Stomach smooth muscle (tissue), 2 donors: ENCODE measurements at regions not wholly inside any gene's neighbourhood (a gene's known extent, or its start where the extent isn't known, plus 50 kb on each side); places are given as distances from the start of the nearest gene placed in this dataset.

Experiments
- H3K27ac ChIP-seq: one replicate; pipeline ENCODE4 v1.7.0; 2013; ENCODE audit warnings: mild to moderate bottlenecking, low read length, inconsistent platforms
- H3K27me3 ChIP-seq, 2 donors: one replicate each; pipeline ENCODE4 v1.7.0; 2013; ENCODE audit warnings: low read length in 2 of 2; ENCODE audit not compliant: insufficient read depth in 2 of 2, control insufficient read depth in 1 of 2
- H3K36me3 ChIP-seq, 2 donors: one replicate each; pipeline ENCODE4 v1.7.0; 2013; ENCODE audit warnings: low read length in 2 of 2; ENCODE audit not compliant: control insufficient read depth in 2 of 2, insufficient read depth in 2 of 2
- H3K4me1 ChIP-seq: one replicate; pipeline ENCODE4 v1.7.0; 2013; ENCODE audit warnings: low read length; ENCODE audit not compliant: control insufficient read depth, insufficient read depth
- H3K4me3 ChIP-seq, 2 donors: one replicate each; pipeline ENCODE4 v1.7.0; 2013; ENCODE audit warnings: low read length in 2 of 2
- H3K9ac ChIP-seq, 2 donors: one replicate each; pipeline ENCODE4 v1.7.0; 2013; ENCODE audit warnings: low read length in 2 of 2, mild to moderate bottlenecking in 1 of 2
- H3K9me3 ChIP-seq, 2 donors: one replicate each; pipeline ENCODE4 v1.7.0; 2013; ENCODE audit warnings: low read length in 2 of 2; ENCODE audit not compliant: control insufficient read depth in 2 of 2
- donor health status: healthy.
- donor health status: Pancreatic carcinoma.

DNA sequence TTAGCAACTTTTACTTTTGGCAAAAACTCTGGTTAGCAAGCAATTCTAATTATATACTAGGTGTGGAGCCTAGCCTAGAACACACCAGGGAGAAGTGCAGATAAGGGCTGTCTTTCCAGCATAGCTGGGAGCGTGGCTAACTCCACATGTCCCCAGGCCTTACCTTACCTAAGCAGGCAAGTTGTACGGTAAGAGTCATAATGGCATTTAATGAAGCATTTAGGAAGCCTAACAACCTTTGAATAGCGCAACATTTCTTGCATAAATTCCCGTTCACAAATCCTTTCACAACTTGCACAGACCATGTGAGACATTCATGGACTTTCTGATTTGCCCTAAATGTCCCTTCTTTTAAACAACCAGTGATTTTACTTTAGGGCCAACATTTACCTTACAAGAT lies 917.4 kb upstream of the ACO1 start:
- no peak overlapping the region for H3K27ac ChIP-seq
- no peaks in the 10 kb centered on the region for H3K4me1 ChIP-seq
- H3K36me3 ChIP-seq = no peaks in the 10 kb centered on the region
- H3K4me3 ChIP-seq = no peak overlapping the region
- H3K27me3 ChIP-seq = no peaks in the 10 kb centered on the region
- peaks cover 0 to 2% of the 10 kb centered on the region in 2 donors for H3K9me3 ChIP-seq
- no peak overlapping the region for H3K9ac ChIP-seq

DNA sequence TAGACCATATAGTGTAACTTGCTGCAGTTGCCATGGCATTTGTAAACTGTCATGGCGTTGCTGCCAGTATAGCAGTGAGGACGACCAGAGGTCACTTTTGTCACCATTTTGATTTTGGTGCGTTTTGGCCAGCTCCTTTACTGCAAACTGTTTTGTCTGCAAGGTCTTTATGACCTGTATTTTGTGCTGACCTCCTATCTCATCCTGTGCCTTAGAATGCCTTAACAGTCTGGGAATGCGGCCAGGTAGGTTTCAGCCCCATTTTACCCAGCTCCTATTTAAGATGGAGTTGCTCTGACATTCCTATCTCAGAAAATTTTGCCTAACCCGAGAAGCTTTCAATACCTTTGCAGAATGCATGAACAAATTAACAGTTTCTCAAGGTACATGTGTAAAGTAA lies 914.4 kb upstream of the ACO1 start:
- Histone ChIP-seq H3K4me1 (no peaks in the 10 kb centered on the region), H3K9ac (no peak overlapping the region), H3K27ac (no peak overlapping the region), H3K9me3 (peaks cover 0 to 2% of the 10 kb centered on the region in 2 donors), H3K36me3 (no peaks in the 10 kb centered on the region), H3K27me3 (no peaks in the 10 kb centered on the region), H3K4me3 (no peak overlapping the region)

DNA sequence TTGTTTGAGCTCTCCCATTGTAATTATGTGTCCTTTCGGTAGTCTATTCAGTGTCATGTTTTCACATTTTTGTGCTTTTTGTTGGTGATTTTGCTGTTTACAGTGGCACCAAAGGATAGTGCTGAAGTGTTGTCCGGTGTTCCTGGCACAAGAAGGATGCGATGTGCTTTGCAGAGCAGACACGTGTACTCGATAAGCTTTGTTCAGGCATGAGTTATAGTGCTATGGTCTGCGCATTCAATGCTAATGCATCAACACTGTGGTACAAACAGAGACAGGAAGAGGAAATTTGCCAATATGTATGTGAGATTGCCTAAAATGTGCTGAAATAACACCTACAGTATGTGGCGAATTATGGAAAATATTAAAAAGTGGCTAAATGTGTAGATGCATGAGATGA lies 913.4 kb upstream of the ACO1 start:
- Histone ChIP-seq H3K9me3 (peaks cover 0 to 2% of the 10 kb centered on the region in 2 donors), H3K27ac (no peak overlapping the region), H3K4me1 (no peaks in the 10 kb centered on the region), H3K27me3 (no peaks in the 10 kb centered on the region), H3K36me3 (no peaks in the 10 kb centered on the region), H3K9ac (no peak overlapping the region), H3K4me3 (no peak overlapping the region)

DNA sequence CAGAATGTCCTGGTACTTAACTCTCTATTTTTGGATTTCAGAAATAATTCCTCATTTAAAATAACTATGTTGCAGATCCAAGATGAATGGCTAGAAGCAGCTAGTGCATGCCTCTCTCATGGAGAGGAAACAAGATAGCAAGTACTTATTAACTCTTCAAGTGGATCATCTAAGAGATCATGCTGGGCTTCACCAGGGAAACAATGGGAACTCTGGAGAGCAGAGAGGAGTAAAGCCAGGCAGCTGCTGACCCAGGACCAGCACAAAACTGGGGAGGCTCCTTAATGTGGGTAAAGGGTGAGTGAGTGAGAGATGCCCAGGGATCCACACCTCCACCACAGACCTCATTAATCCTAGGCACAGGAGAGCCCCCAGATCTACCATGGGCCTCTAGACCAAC lies 897.8 kb upstream of the ACO1 start:
- no peak overlapping the region for H3K9ac ChIP-seq
- H3K4me3 ChIP-seq = no peak overlapping the region
- H3K4me1 ChIP-seq = no peaks in the 10 kb centered on the region
- no peaks in the 10 kb centered on the region for H3K36me3 ChIP-seq
- no peaks in the 10 kb centered on the region for H3K27me3 ChIP-seq
- no peak overlapping the region for H3K27ac ChIP-seq
- no peaks in the 10 kb centered on the region for H3K9me3 ChIP-seq

DNA sequence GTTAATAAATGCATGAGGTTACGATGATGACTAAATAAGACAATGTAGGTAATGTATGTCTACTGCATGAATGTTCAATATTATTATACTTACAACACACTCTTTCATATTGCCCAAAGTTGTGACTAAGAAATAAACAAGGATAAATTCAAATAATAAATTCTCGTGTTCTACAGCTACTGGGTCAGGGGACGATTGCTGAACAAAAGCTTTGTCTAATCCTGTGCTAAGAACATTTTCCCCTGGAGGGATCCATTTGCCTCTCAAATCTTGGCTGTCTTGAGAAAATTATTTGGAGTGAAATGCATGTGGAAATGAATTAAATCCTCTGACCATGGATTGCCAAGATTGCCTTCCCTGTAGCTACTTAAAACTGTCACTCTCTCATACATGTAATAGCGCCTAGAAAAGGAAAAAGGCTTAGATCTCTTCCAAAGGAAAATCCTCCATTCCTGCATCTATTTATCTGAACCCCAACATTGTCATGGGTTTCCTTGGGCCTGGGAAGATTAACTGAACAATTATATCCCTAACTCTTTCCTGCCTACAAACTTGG lies 893.8 kb upstream of the ACO1 start:
- Histone ChIP-seq H3K4me3 (no peak overlapping the region), H3K4me1 (no peaks in the 10 kb centered on the region), H3K36me3 (no peaks in the 10 kb centered on the region), H3K9me3 (no peaks in the 10 kb centered on the region), H3K27ac (no peak overlapping the region), H3K27me3 (no peaks in the 10 kb centered on the region), H3K9ac (no peak overlapping the region)

DNA sequence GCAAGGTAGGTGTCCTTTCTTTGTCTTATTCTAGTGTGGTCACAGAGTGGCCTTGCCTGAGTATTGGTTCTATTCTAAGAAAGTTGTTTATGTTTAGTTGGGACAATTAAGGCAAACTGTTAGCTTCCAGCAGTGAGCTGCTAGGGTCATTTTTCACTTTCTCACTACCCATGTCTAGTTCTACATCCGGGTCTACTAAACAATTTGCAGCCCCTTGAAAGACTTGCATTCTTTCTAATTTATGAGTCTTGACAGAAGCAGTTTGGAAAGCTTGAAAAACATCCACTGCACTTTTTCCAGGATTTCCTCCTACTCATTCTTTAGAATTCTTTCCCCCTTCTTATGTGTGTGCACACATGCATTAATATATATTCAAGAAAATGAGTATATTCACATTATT lies 892.2 kb upstream of the ACO1 start:
- Histone ChIP-seq H3K27me3 (no peaks in the 10 kb centered on the region), H3K27ac (no peak overlapping the region), H3K36me3 (no peaks in the 10 kb centered on the region), H3K4me1 (no peaks in the 10 kb centered on the region), H3K9me3 (no peaks in the 10 kb centered on the region), H3K9ac (no peak overlapping the region), H3K4me3 (no peak overlapping the region)

DNA sequence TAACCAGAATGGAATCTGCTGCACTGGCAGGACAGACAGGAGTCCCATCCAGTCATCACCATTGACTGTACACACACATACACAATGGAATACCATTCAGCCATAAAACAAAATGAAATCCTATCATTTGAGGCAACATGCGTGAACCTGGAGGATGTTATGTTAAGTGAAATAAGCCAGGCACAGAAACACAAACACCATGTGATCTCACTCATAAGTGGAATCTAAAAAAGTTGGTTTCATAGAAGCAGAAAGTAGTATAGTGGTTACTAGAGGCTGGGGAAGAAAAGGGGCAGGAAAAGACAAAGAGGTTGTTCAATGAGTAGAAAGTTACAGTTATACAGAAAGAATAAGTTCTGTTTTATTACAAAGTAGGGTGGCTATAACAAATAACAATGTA lies 884.0 kb upstream of the ACO1 start:
- H3K4me1 ChIP-seq = no peaks in the 10 kb centered on the region
- no peaks in the 10 kb centered on the region for H3K9me3 ChIP-seq
- no peak overlapping the region for H3K9ac ChIP-seq
- H3K27me3 ChIP-seq = no peaks in the 10 kb centered on the region
- no peak overlapping the region for H3K4me3 ChIP-seq
- no peak overlapping the region for H3K27ac ChIP-seq
- H3K36me3 ChIP-seq = no peaks in the 10 kb centered on the region

DNA sequence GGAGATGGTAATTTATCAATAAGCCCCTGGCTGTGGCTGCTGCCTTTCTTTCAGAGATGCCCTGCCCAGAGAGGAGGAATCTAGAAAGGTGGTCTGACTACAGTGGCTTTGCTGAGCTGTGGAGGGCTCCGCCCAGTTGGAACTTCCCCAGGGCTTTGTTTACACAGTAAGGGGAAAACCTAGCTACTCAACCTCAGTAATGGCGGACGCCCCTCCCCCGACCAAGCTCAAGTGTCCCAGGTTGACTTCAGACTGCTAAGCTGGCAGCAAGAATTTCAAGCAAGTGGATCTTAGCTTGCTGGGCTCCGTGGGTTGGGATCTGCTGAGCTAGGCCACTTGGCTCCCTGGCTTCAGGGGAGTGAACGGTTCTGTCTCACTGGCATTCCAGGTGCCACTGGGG lies 865.4 kb upstream of the ACO1 start:
- Histone ChIP-seq H3K4me3 (no peak overlapping the region), H3K27ac (no peak overlapping the region), H3K9ac (no peak overlapping the region), H3K9me3 (no peaks in the 10 kb centered on the region), H3K27me3 (no peaks in the 10 kb centered on the region), H3K4me1 (no peaks in the 10 kb centered on the region), H3K36me3 (no peaks in the 10 kb centered on the region)

DNA sequence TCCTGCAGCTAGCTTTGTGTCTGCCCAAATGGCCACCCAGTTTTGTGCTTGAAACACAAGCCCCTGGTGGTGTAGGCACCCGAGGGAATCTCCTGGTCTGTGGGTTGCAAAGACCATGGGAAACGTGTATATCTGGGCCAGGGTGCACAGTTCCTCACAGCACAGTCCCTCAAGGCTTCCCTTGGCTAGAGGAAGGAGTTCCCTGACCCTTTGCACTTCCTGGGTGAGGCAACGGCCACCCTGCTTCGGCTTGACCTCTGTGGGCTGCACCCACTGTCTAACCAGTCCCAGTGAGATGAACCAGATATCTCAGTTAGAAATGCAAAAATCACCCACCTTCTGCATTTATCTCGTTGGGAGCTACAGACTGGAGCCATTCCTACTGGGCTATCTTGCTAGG lies 865.0 kb upstream of the ACO1 start:
- Histone ChIP-seq H3K4me3 (no peak overlapping the region), H3K27me3 (no peaks in the 10 kb centered on the region), H3K27ac (no peak overlapping the region), H3K9me3 (no peaks in the 10 kb centered on the region), H3K36me3 (no peaks in the 10 kb centered on the region), H3K9ac (no peak overlapping the region), H3K4me1 (no peaks in the 10 kb centered on the region)

DNA sequence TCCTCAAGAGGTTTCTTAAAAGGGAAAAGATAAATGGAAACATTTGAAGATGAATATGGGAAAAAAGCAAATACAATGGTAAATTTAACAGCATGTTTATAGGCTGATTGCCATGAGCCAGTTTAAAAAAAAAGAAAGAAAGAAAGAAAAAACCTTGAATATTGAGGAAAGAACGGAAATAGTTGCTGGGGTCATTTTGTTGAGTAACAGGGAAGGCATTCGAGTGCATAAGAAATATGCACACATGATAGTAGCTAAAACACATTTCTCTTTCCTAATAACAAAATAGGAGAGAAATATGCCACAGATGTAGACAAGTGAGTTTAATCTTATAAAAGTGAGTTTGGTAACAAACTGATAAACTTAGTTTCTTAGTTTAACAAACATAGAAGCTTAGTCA lies 864.6 kb upstream of the ACO1 start:
- H3K36me3 ChIP-seq = no peaks in the 10 kb centered on the region
- no peaks in the 10 kb centered on the region for H3K4me1 ChIP-seq
- H3K27me3 ChIP-seq = no peaks in the 10 kb centered on the region
- no peak overlapping the region for H3K9ac ChIP-seq
- H3K9me3 ChIP-seq = no peaks in the 10 kb centered on the region
- no peak overlapping the region for H3K4me3 ChIP-seq
- H3K27ac ChIP-seq = no peak overlapping the region

DNA sequence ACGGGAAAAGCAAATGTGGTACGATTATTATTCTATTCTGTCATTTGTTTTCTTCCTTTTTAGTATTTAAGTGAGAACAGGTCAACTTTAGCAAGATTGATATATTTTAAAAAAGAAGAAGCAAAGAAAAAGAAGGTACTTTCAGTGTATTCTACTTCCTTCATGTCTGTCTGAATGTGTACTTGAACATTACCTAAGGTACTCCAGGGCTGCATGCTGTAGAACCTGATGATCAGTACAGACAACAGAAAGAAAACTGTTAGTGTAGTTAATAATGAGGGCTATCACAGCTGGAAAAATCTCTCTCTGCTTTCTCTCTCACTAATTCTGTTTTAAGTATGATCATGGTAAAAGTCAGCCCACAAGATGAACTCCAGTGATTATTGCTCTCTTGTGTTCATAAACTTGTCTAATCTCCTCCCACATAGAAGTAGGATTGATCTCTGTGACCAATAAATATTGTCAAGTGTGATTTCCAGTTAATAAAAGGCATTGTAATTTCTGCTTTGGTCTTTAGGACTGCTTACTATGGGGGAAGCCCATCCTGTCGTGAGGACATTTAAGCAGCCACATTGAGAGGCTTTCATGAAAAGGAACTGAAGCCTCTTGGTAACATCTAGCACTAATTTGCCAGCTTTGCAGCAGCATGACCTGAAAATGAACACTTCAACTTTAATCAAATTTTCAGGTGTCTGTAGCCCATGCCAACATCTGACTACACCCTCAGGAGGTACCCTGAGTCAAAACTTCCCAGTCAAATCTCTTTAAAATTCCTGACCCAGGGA lies 864.0 kb upstream of the ACO1 start:
- Histone ChIP-seq H3K36me3 (no peaks in the 10 kb centered on the region), H3K9me3 (no peaks in the 10 kb centered on the region), H3K27ac (no peak overlapping the region), H3K27me3 (no peaks in the 10 kb centered on the region), H3K4me3 (no peak overlapping the region), H3K4me1 (no peaks in the 10 kb centered on the region), H3K9ac (no peak overlapping the region)
